ENCODE measurements at regions not wholly inside any gene's neighbourhood (a gene's known extent, or its start where the extent isn't known, plus 50 kb on each side); places are given as distances from the start of the nearest gene placed in this dataset.

GRCh38 chr2:176614049-176614448 lies 344.8 kb downstream of the MTX2 start:
- Histone ChIP-seq H3K4me3 (ENCODE audit: low read depth, low read length) (no peak overlapping the region), H3K27ac (no peak overlapping the region), H3K36me3 (replicated peaks) (no peaks in the 10 kb centered on the region), H3K27me3 (replicated peaks) (no peaks in the 10 kb centered on the region)
- TF ChIP-seq CTCF (IDR thresholded peaks at IDR 0.05; ENCODE audit: low read depth, low read length, missing control alignments) = no peak
- DNase-seq = no peak
- in situ Hi-C loops (cut with HindIII; ENCODE audit: low pct_ligation_motif_present, low sequenced_read_pairs) = no loop called here

GRCh38 chr2:176614930-176615329 lies 345.7 kb downstream of the MTX2 start:
- no peak overlapping the region for H3K27ac ChIP-seq
- no peaks in the 10 kb centered on the region for H3K27me3 ChIP-seq (replicated peaks)
- H3K36me3 ChIP-seq (replicated peaks) = no peaks in the 10 kb centered on the region
- no peak for DNase-seq
- H3K4me3 ChIP-seq (ENCODE audit: low read depth, low read length) = no peak overlapping the region
- in situ Hi-C loops (cut with HindIII; ENCODE audit: low pct_ligation_motif_present, low sequenced_read_pairs) = no loop called here
- TF ChIP-seq CTCF (IDR thresholded peaks at IDR 0.05; ENCODE audit: low read depth, low read length, missing control alignments) = no peak

- TF ChIP-seq CTCF (IDR thresholded peaks at IDR 0.05; ENCODE audit: low read depth, low read length, missing control alignments) = no peak
- H3K4me3 ChIP-seq (ENCODE audit: low read depth, low read length) = no peak overlapping the region
- H3K36me3 ChIP-seq (replicated peaks) = no peaks in the 10 kb centered on the region
- no peak overlapping the region for H3K27ac ChIP-seq
- in situ Hi-C loops (cut with HindIII; ENCODE audit: low pct_ligation_motif_present, low sequenced_read_pairs) = no loop called here
- no peaks in the 10 kb centered on the region for H3K27me3 ChIP-seq (replicated peaks)
- no peak for DNase-seq
These were observed 350.3 kb downstream of the MTX2 start for GRCh38 chr2:176619504-176619903.

- in situ Hi-C loops (cut with HindIII; ENCODE audit: low pct_ligation_motif_present, low sequenced_read_pairs) = no loop called here
- TF ChIP-seq CTCF (IDR thresholded peaks at IDR 0.05; ENCODE audit: low read depth, low read length, missing control alignments) = no peak
- Histone ChIP-seq H3K4me3 (ENCODE audit: low read depth, low read length) (no peak overlapping the region), H3K27ac (no peak overlapping the region), H3K36me3 (replicated peaks) (no peaks in the 10 kb centered on the region), H3K27me3 (replicated peaks) (no peaks in the 10 kb centered on the region)
- no peak for DNase-seq
These were observed 352.1 kb downstream of the MTX2 start for GRCh38 chr2:176621350-176621749.

DNA sequence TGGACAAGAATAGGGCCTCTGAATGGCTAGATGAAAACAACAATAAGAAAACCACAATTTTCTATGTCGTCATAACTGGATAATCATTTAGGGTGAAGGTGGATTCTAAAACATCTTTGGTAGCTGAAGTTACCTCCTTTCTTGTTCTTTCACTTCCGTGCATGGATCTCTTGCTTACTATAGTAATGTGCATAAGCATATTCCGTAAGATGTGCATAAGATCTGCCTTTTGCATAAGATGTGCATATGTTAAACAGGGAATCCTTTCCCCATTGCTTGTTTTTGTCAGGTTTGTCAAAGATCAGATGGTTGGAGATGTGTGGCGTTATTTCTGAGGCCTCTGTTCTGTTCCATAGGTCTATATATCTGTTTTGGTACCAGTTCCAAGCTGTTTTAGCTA lies 353.6 kb downstream of the MTX2 start:
- in situ Hi-C loops (cut with HindIII; ENCODE audit: low pct_ligation_motif_present, low sequenced_read_pairs) = no loop called here

More for the DNA sequence above, 353.6 kb downstream of the MTX2 start:
- DNase-seq = no peak
- TF ChIP-seq CTCF (IDR thresholded peaks at IDR 0.05; ENCODE audit: low read depth, low read length, missing control alignments) = no peak
- no peak overlapping the region for H3K4me3 ChIP-seq (ENCODE audit: low read depth, low read length)
- H3K27me3 ChIP-seq (replicated peaks) = no peaks in the 10 kb centered on the region
- H3K27ac ChIP-seq = no peak overlapping the region
- H3K36me3 ChIP-seq (replicated peaks) = no peaks in the 10 kb centered on the region
